Suppressor macrophage (primary cell): ENCODE measurements at regions not wholly inside any gene's neighbourhood (a gene's known extent, or its start where the extent isn't known, plus 50 kb on each side); places are given as distances from the start of the nearest gene placed in this dataset.

ENCODE experiments used
- DNase-seq, 4 experiments: peaks; one replicate each; pipeline ENCODE4 v3.0.0-alpha.2; 2020 to 2022

GRCh38 chr1:218679988-218680748, 335.0 kb downstream of the TGFB2 start:
- no peak for DNase-seq

- DNase-seq: no peak
Observed at GRCh38 chr1:218683242-218683641, 338.1 kb downstream of the TGFB2 start.

DNA sequence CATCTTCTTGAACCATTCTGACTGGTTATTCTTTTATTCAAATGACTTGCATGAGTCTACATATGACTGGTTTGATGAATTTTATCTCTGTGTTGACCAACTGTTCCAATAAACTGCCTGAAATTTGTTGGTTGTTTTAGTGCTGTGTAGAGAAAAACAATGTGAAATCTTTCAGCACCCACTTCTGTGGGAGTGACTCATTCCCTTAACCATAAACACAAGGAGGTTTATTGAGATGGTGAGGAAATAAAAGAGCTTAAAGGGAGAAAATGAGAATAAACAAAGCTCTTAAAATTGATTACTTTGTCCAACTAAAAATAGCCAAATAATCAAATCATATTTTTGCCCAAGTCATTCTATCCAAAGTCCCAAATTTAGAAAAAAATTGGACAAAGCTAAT, 341.1 kb downstream of the TGFB2 start:
- no peak for DNase-seq

DNA sequence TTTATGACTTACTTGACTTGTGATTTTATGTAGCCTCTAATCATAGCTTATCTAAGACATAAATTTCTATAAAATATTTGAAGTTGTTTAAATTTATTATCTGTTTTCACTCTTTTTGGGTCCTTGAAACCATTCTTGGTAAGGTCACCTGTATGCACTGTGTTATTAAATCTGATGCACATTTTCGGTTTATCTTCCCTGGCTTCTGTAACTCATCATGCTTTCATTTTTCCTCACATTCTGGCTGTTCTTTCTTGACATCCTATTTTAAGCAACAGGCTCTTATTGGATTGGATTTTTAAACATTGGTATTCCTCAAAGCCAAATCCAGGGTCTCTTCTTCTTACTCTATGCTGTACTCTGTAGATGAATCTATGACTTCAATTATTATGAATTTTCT, 341.6 kb downstream of the TGFB2 start:
- no peak for DNase-seq

GRCh38 chr1:218692808-218693207, 347.7 kb downstream of the TGFB2 start:
- DNase-seq: no peak

- no peak for DNase-seq
Observed at GRCh38 chr1:218693599-218693998, 348.5 kb downstream of the TGFB2 start.

GRCh38 chr1:218694085-218694484, 348.9 kb downstream of the TGFB2 start:
- no peak for DNase-seq

DNA sequence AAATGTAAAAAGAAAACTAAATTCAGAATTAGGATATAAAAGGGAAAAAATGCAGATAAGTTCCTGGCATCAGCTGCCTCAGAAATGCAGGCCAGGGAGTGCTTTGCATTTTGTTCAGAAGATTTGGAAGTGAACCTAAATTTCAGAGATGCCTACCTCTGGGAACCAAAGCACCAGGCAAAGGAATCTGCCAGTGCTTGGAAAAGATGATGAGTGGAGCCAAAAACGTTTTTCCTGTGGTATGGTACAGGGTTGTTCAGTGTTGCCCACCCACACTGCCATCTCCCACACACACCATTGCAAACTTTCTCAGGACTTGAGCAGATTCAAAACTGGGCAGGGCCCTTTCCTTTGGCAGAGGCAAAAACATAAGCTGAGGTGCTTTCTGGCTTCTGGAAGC, 349.5 kb downstream of the TGFB2 start:
- DNase-seq: no peak

DNA sequence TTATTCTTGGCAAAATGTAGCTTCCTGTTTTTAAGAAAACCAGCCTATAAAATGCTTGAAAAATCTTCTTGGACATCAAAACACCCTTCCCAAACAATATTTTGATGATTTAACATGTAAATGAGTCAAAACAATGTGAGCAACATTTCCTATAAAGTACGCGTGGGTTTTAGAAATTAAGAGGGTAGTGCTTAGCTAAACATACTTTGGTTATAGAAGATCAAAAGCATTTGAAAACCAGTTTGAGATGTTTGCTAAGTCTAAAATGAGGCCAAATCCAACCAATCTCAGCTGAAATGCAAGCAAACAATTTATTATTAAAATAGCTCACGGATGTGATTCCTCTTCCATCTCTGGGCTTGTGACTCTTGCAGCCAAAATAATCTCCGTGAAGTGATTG, 350.4 kb downstream of the TGFB2 start:
- no peak for DNase-seq

GRCh38 chr1:218698141-218698540, 353.0 kb downstream of the TGFB2 start:
- DNase-seq: no peak

DNA sequence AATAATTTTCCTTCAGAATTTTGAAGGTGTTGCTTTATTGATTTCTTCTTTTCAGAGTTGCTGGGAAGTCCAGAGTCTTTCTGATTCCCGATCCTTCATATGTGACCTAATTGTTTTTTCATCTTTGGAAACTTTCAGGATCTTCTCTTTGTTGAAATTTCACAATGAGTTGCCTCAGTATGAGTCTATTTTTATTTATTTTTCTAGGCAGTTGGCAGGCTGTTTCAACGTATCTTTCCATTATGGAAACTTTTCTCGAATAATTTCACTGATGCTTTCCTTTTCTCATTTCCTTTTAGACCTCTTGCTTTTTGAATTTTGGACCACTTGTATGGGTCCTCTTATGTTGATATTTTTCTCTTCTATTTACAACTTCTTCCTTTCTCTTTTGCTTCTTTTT, 354.3 kb downstream of the TGFB2 start:
- no peak for DNase-seq

GRCh38 chr1:218699865-218700264, 354.7 kb downstream of the TGFB2 start:
- no peak for DNase-seq

GRCh38 chr1:218700666-218701065, 355.5 kb downstream of the TGFB2 start:
- DNase-seq: no peak

DNA sequence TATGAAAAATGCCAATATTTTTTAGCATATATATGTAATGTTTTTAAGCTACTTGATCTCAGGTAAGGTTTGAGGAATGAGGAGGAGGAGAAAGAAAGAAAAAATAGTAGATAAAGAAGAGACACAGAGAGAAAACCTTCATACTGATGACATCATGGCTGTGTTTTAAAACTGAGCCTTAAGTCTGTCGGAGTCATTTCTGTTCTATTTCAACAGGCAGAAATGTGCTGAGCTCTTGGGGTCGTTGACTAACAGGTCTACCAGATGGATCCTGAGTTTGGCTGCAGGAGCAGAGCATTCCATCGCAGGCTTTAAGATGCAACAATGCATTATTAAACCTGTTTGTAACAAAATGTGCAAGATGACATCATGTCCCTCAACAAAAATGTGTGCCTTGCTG, 356.0 kb downstream of the TGFB2 start:
- DNase-seq: no peak

GRCh38 chr1:218702775-218703174, 357.6 kb downstream of the TGFB2 start:
- no peak for DNase-seq

GRCh38 chr1:218703836-218704235, 358.7 kb downstream of the TGFB2 start:
- no peak for DNase-seq

GRCh38 chr1:218705391-218705790, 360.3 kb downstream of the TGFB2 start:
- DNase-seq: no peak

GRCh38 chr1:218705911-218706893, 361.1 kb downstream of the TGFB2 start:
- no peak for DNase-seq

DNA sequence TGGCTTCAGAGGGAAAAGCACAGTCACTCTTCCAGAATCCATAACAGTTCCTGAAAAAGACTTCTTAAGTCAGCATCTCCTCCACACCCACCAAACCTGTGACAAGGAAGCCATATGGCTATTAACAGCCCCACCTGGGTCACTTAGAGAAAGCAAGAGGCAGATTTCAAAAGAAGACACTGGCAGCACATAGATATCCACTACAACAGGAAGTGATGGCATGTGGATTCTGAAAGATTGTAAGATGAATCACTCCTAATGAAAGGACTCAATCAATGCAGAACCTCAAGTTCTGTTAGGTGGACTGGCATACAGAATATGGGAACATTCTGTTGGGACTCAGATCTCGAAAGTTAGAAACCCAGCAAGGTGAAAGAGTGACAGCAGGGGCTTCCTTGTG, 365.9 kb downstream of the TGFB2 start:
- DNase-seq: no peak

DNA sequence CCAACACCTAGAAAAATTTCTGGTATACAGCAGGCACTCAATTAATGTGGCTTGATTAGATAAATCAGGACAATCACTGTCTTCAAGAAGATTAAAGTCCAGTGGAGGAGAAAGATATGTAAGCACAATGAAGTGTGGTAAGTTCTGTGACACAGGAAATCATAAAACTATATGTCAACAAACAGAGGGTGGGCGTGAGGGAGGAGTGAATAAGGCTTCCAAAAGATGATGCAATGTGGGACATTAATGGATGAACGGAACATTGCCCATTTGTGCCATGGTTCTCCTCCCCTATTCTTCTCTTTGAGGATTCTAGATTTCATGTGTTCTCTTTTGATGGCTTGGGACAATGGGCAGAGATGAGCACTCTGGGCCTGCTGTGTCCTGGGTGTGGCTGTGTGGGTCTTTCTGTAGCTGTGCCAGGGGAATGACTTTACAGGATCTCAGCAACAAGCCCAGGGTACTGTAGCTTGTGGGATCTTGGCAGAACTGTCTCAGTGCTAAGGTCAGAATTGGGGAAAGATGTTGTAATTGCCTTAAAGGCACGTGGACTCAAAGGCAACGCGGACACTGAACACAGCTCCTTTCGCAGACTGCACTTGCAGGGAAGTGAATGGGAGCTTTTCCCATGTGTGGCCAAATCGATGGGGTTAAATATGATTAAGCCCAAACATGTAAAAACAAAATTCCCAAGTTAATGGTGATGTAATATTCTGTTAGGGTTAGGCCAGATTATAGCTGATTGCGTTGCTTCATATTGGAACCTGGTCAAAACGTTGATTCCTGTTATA, 366.9 kb downstream of the TGFB2 start:
- DNase-seq: no peak

- no peak for DNase-seq
Observed at GRCh38 chr1:218712677-218713076, 367.5 kb downstream of the TGFB2 start.

DNA sequence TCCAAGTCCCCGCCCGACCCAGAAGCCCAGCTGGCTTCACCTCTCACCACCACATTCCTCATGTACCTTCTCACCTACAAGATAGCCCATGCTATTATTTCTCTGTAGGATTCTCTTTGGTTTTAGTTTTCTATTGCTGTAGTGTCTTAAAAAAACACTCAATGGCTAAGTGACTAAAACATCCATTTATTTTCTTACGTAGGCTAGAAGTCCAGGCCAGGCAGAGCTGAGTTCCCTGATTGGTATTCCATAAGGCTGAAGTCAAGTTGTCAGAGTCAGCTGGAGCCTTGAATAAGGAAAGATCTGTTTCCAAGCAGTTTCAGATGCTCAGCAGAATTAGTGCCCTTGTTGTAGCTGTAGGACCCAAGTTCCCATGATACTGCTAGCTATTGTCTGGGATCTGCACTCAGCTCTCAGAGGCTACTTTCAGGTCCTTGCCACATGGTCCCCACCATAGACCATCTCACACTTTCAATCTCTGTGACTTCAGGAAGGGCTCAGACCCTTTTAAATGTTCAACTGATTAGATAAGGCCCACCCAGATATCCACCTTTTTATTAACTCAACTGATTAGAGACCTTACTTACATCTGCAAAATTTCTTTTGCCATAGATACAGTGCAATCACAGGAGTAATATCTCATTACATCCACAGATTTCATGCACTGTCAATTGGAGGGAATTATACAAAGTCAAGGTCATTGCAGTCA, 371.0 kb downstream of the TGFB2 start:
- DNase-seq: no peak
